NB4 (cell line): ENCODE measurements at regions not wholly inside any gene's neighbourhood (a gene's known extent, or its start where the extent isn't known, plus 50 kb on each side); places are given as distances from the start of the nearest gene placed in this dataset.

ENCODE experiments used
- DNase-seq: peaks from one replicate; pipeline ENCODE4 v3.0.0; 2010; ENCODE audit warnings: low read depth
- H3K4me3 ChIP-seq: one replicate; pipeline ENCODE4 v1.5.1; 2011; ENCODE audit warnings: mild to moderate bottlenecking, low read depth, low read length, moderate library complexity
- MAX ChIP-seq: IDR thresholded peaks from 2 replicates; pipeline ENCODE4 v1.6.1; 2011; ENCODE audit warnings: low read depth, low read length
- MYC ChIP-seq: IDR thresholded peaks from 2 replicates; pipeline ENCODE4 v1.6.1; 2011; ENCODE audit warnings: low read depth, low read length
- POLR2A ChIP-seq: IDR thresholded peaks from 2 replicates; pipeline ENCODE4 v1.6.1; 2011; ENCODE audit warnings: mild to moderate bottlenecking; ENCODE audit not compliant: insufficient read length; ENCODE audit errors: extremely low read depth
- TF ChIP-seq, protein P1 (sequence below): IDR thresholded peaks from one replicate; pipeline ENCODE4 v1.5.1; 2012; ENCODE audit warnings: low read depth, low read length

GRCh38 chr10:10292501-10292900 lies 725.2 kb upstream of the CELF2 start:
- no peak overlapping the region for H3K4me3 ChIP-seq
- TF ChIP-seq MYC (no peak), MAX (no peak), POLR2A (no peak)
- TF ChIP-seq, protein P1, sequence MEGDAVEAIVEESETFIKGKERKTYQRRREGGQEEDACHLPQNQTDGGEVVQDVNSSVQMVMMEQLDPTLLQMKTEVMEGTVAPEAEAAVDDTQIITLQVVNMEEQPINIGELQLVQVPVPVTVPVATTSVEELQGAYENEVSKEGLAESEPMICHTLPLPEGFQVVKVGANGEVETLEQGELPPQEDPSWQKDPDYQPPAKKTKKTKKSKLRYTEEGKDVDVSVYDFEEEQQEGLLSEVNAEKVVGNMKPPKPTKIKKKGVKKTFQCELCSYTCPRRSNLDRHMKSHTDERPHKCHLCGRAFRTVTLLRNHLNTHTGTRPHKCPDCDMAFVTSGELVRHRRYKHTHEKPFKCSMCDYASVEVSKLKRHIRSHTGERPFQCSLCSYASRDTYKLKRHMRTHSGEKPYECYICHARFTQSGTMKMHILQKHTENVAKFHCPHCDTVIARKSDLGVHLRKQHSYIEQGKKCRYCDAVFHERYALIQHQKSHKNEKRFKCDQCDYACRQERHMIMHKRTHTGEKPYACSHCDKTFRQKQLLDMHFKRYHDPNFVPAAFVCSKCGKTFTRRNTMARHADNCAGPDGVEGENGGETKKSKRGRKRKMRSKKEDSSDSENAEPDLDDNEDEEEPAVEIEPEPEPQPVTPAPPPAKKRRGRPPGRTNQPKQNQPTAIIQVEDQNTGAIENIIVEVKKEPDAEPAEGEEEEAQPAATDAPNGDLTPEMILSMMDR: no peak
- no peak for DNase-seq

DNA sequence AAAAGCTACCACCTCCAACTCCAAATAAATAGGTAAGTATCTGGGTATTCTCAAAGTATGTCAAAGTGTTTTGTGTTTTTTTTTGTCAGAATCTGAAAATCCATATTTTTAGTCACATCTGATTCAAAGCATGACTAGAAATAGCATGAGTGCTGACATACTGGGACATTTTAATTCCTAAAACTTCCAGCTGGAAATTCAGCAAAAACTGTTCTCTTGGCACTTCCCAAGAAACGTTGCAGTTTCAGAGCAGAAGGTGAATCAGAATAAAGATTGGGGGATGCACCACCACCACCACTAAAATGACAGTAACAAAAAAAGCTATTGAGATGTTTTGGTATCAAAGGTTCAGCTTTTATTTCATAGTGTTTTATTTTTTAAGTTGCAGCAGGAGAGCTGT lies 724.6 kb upstream of the CELF2 start:
- H3K4me3 ChIP-seq: no peak overlapping the region
- DNase-seq: no peak
- TF ChIP-seq MAX: no peak
- TF ChIP-seq POLR2A: no peak
- TF ChIP-seq MYC: no peak
- TF ChIP-seq, protein P1: no peak

GRCh38 chr10:10293481-10293951 lies 724.2 kb upstream of the CELF2 start:
- TF ChIP-seq, protein P1: no peak
- no peak for TF ChIP-seq MYC
- TF ChIP-seq MAX: no peak
- DNase-seq: no peak
- H3K4me3 ChIP-seq: no peak overlapping the region

DNA sequence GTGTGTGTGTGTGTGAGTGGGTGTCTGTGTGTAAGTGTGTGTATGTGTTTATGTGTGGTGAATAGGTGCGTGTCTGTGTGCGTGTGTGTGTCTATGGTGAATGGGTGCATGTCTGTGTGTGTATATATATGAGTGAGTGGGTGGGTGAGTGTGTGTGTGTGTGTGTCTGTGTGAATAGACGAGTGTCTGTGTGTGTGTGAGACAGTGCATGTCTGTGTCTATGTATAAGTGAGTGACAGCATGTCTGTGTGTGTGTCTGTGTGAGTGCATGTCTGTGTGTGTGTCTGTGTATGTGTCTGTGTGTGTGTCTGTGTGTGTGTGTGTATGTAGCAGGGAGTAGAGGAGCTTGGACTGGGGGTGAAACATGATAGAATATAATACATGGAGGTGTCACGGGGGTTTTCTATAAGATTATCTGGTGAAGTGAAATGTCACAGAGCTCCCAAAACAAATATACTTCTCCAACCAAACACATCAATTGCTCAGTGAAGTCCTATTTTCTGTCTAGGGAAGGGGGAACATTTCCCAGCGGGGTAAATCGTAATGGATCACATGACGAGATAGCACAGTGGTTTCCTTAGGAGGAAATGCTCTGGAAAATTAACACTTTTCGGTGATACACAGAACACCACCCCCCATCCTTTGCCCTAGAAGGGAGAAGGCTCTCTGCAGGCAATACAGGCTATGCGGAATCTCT lies 723.3 kb upstream of the CELF2 start:
- H3K4me3 ChIP-seq: no peak overlapping the region
- no peak for DNase-seq

GRCh38 chr10:10294881-10295529 lies 722.7 kb upstream of the CELF2 start:
- H3K4me3 ChIP-seq: no peak overlapping the region
- TF ChIP-seq, protein P1: no peak
- TF ChIP-seq MYC (no peak), MAX (no peak), POLR2A (no peak)
- no peak for DNase-seq

More for the DNA sequence above, 723.3 kb upstream of the CELF2 start:
- TF ChIP-seq POLR2A: no peak
- no peak for TF ChIP-seq MYC
- TF ChIP-seq, protein P1: no peak
- no peak for TF ChIP-seq MAX
